HG02759 (cell line): ENCODE measurements at regions not wholly inside any gene's neighbourhood (a gene's known extent, or its start where the extent isn't known, plus 50 kb on each side); places are given as distances from the start of the nearest gene placed in this dataset.
A peak's percentile ranks its signal among the peaks of the same experiment; 100 is the strongest.

Experiments used
- ATAC-seq: cut with Tn5 transposase; IDR thresholded peaks from one replicate; pipeline ENCODE4 v1.9.1; 2021; ENCODE audit warnings: mild to moderate bottlenecking, moderate library complexity; ENCODE audit not compliant: unreplicated experiment

DNA sequence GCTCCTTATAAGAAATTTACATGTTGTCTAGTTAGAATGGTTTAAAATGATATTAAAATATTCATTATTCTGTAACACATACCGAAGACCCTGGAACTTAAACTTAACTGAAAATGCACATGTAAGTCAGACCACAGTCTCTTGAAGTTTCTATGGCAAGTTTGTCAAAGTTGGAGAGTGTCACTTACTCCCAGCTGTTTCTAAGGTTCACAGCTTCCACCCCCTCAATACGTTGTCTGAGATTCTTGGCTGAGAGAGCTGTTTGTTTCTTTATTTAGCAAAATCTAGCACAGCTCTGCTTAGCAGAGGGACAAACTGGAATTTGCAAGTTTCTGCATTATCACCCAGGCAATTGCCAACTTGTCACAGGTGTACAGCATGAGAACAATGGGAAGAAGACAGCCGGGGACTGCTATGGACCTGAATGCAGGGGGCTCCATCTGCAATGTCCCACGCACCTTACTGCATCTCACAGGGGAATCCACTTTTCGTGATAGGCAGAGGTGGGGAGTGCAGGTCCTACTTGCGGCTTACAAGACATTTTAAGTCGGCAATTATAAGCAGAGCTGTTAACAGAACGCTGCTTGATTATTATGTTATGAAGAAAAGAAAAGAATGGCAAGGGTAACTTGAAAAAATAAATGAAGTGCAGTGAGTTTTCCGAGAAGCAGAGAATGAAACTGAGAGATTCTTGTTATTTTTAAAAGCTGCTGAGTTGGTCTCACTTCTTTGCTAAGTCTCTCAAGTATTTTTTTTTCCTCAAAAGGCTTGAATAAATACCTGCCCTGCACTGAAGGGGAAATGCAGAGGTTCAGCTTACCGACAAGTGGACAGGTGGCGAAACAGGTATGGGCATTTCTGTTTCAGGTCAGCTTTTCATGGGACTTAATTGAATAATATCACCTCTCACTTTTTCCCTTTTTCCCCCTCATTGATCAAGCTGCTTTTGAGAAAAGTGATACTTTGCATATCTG is 1072.1 kb upstream of the FANCL start:
- ATAC-seq: no peak

DNA sequence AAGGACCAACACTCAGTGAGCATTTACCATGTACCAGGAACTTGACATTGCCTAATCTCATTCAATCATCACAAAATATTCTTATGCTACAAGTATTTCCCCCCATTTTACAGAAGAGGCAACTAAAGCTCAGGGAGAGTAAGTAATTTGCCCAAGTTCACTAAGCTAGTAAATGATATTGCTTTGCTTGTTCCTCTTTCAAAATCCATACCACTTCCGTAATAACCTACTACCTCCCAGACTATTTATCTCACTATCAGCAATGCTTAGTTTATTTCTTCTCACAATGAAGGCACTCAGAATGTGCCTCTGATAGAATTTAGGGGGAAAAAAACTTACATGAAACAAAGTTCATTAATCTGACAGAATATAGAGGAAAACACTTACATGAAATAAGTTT is 1070.9 kb upstream of the FANCL start:
- no peak for ATAC-seq

DNA sequence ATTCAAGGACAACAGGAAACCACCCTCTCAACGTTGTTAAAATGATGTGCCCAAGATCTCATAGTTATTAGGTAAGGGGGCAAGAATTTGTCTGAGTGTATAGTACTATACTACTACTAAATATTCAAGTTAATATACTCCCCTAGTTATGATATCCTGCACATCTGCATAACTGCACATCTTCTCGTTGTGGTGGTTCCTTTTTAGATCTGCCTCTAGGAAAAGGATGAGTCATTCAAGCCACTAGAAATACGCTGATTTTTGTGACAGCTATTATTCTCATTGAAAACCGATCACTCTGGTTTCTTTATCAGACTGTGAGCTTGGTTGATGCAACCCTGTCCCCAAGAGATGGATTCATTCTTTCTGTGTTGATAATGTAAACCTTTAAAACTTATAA is 1067.0 kb upstream of the FANCL start:
- ATAC-seq: no peak

- no peak for ATAC-seq
Observed at GRCh38 chr2:59307196-59307595, 1066.1 kb upstream of the FANCL start.

DNA sequence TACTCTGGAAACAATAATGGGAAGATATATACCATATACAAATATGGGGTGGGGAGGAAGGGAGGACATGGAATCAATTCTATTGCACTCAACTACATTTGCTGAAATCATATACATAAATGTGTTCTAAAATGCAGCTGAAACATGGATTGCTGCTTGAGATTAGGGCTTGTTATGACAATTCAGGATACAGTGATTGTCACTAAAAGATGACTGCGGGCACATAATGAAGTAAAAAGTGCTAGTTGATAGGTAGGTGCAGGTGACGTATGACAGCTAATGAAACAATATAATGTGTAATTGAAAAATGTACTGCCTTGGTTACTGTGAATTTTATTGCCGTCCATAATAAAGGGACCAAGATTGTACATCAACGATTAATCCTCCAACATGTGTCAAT is 1062.1 kb upstream of the FANCL start:
- no peak for ATAC-seq

DNA sequence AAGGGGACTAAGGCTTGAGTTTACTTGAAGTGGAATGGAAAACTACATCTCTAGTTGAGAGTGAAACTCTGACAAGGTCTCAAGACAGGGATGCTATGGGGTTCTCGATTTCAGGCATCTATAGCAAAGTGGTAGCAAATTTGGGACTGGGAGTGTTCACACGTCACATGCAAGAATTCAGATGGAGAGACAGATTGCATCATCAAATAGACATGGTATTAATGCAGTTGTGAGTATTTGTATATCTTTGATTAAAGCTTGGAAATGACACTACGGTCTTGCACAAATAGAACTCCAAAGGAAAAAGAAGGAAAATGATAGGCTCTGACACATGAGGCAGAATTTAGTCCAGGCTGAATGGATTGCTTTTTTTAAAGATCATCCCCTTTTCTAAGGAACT is 1061.6 kb upstream of the FANCL start:
- ATAC-seq: no peak

DNA sequence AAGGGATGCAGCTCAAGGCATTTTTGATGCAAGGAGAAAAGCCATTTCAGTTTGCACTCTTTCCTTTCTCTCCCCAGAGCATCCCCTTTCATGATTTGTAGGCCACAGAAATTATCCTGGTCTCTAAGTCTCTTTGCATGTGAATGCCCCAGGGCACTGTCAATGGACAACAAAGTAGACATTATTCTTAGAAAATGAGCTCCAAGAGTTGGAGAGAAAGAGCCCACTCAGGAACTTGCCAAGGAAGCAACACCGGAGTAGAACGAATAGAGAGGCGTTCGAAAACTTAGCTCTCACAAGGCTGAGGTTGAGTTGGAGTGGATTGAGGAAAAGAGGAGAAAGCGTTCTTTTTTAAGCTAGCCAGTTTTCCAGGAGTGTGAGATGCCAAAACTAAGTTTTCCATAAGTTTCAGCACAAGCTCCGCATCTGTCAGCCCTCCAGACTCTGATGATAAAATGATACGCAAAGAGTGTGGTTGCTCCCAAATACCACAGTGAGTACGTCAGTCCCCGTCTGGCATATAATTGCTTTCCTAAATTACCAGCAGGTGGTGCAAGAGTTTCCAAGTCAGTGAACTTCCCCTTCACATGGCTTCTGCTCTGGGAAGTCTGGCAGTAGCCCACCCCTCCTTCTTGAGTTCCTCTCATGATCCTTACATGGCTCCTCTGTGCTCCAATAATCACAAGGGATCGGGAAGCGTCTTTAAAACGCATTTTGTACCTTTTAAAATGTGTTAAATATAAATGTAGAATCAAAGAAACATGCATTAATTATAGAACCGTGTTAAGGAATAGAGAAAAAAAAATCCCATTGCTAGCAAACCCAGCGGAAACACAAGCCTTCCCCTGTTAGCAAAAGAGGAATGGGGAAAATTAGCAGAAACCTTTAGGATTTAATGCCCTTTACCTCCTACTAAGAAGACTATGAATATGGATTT is 1060.6 kb upstream of the FANCL start:
- peak; percentile 85 for ATAC-seq

DNA sequence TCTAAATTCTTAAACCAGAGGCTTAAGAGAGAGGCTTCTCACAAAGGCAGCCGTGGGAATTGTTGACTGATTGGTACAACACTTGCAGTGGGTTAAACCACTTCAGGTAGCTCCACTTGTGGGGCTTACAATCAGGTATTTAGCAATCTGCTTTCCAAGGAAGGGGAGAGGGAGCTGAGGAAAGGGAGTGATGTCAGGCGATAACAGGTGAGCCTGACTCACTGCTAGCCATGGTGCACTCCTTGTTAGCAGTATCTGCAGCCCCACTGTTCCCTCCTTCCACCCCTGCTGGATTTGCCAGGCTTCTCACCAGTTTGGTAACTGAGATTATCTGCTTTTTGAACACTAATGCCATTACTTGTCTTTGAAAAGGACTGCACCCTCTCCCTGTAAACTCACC is 1056.7 kb upstream of the FANCL start:
- no peak for ATAC-seq

- ATAC-seq: no peak
Observed at GRCh38 chr2:59296279-59296678, 1055.2 kb upstream of the FANCL start.

- ATAC-seq: no peak
Observed at GRCh38 chr2:59295524-59296162, 1054.5 kb upstream of the FANCL start.

DNA sequence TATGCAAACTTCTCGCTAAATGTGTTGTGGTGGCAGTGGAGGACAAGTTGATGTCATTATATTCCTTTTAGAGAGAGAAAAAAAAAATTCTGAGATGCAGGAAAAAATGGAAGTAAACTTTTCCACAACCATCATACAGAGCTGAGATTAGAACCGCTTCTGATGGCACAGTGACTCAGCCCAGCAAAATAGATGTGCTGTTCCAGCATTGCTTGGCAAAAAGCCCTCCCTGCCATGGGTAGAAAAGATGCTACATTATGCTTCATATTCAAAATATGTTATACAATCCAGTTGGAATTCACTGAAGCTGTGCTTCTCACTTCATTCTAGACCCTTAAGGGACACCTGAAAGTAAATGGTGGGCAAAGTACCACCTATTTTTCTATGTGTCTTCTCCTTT is 1047.6 kb upstream of the FANCL start:
- no peak for ATAC-seq

- no peak for ATAC-seq
Observed at GRCh38 chr2:59282374-59283057, 1041.4 kb upstream of the FANCL start.

GRCh38 chr2:59277671-59278070 is 1036.5 kb upstream of the FANCL start:
- ATAC-seq: no peak

DNA sequence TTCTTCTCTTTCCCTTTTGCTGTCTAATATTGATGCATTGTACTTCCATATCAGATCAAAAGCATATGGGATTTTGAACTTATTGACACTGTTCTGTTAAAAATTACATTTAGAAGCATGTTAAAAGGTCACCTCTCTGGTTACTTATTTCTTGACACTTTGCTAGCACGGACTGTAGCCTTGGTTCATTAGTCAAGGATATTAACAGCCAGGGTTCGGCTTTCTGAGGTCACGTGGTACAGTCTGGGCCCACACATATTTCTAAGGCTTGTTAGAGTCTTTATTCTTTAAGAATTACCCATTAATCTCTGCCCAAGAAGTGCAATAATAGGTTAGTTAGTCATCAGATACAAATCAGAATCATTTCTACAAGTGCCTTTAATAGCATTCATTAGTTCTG is 1035.8 kb upstream of the FANCL start:
- ATAC-seq: peak; percentile 69

GRCh38 chr2:59276033-59276432 is 1034.9 kb upstream of the FANCL start:
- ATAC-seq: no peak

DNA sequence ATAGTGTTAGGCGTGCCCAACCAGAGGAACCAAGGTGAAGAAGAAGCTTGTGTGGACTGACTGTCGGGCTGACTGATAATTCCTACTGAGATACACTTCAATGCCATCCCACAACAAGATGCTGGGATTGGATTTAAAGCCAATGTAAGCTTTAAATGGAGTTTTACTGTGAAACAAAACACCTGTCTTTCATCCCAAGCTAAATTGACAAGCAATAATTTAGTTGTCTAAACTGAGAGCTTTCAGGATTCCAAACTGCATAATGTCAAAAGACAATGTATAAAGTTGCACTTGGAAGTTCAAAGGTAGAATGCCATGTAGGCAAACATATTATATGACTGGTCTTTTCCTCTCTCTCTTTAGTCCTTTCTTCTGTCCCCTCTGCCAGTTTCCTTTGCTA is 1025.3 kb upstream of the FANCL start:
- no peak for ATAC-seq

DNA sequence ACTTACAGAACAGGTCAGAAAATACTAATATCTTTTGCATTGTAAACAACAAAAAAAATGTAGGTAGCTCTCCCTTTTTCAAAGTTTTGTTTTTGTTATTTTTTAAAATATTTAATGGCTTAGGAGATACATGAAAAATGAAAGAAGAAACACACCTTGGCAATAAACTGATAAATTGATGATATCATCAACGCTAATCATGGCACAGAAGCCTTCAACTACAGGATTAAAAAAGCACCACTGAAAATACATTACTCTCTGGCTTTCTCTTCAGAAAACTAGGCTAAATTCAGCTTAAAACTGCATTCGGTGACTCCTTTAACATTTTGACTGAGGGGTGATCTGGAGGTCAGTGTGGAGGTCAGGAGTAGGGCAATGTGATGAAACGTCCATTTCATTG is 1018.8 kb upstream of the FANCL start:
- ATAC-seq: no peak

DNA sequence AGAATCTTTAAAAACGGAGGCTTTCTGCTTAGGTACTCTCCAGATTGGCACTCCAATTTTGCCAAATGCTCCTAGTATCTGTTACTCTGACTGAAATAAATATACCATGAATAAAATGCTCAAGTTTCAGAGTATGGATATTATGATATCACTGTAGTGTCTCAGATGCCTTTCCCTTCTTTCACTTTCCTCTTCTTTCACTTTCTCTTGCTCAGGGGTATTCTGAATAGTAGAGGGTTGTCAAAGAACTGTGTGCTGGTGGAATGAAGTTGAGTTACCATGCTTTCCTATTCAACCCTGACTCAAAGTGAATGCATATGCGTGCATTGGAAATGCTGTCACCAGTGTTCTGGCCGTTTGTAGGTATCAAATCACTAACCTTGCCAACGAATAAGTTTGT is 1015.2 kb upstream of the FANCL start:
- ATAC-seq: no peak

DNA sequence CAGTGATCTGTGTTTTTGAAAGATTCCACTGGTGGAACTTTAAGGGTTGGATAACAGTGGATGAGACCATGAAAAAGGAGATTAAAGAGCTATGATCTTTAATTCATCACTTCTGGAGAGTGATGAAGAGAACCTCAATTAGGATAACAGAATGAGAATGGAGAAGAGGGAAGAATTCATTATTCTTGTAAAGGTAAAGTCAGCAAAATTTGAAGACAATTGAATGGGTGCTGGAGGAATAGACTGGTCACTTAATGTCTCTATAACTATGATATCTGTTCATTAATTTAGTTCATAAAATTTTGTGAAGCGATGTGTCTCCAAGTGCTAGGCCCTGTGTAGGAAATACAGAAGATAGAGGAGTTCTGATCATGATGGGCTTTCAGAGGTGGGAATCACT is 1013.2 kb upstream of the FANCL start:
- ATAC-seq: no peak

GRCh38 chr2:59250307-59250677 is 1009.2 kb upstream of the FANCL start:
- no peak for ATAC-seq
